ENCODE measurements at regions not wholly inside any gene's neighbourhood (a gene's known extent, or its start where the extent isn't known, plus 50 kb on each side); places are given as distances from the start of the nearest gene placed in this dataset.
"Not testable (repeated sequence)": the region's sequence is repeated elsewhere in the genome, so short reads cannot be mapped to it uniquely, and the experiment has no call there.

DNA sequence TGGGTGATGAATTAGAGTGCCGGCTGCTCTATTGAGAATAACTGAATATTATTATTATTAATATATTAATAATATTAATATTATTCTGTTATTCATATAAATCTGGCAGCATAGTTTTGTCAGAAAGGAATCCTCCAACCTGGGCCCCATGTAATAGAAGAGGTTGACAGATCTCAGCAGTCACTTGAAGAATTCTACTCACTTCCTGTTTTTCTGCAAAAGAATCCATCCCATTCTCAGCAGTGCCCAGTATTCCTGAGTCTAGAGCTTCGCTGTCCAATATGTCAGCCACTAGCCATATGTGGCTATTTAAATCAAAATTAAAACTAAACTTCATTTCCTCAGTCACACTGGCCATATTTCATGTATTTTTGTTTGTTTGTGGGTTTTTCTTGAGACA, 72.4 kb upstream of the USPL1 start:
- no peaks in the 10 kb centered on the region for H3K79me2 ChIP-seq (ENCODE audit: insufficient read depth, low read length)
- H4K20me1 ChIP-seq (ENCODE audit: insufficient read depth, low read length): no peaks in the 10 kb centered on the region
- no peak overlapping the region for H2AFZ ChIP-seq (ENCODE audit: low read length)
- TF ChIP-seq, protein P1, sequence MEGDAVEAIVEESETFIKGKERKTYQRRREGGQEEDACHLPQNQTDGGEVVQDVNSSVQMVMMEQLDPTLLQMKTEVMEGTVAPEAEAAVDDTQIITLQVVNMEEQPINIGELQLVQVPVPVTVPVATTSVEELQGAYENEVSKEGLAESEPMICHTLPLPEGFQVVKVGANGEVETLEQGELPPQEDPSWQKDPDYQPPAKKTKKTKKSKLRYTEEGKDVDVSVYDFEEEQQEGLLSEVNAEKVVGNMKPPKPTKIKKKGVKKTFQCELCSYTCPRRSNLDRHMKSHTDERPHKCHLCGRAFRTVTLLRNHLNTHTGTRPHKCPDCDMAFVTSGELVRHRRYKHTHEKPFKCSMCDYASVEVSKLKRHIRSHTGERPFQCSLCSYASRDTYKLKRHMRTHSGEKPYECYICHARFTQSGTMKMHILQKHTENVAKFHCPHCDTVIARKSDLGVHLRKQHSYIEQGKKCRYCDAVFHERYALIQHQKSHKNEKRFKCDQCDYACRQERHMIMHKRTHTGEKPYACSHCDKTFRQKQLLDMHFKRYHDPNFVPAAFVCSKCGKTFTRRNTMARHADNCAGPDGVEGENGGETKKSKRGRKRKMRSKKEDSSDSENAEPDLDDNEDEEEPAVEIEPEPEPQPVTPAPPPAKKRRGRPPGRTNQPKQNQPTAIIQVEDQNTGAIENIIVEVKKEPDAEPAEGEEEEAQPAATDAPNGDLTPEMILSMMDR (IDR thresholded peaks at IDR 0.05; ENCODE audit: low read length): no peak
- no peak for TF ChIP-seq EZH2 (IDR thresholded peaks at IDR 0.05; ENCODE audit: borderline replicate concordance, low read length)
- H3K4me3 ChIP-seq (ENCODE audit: low read depth, low read length, poor library complexity, severe bottlenecking): no peak overlapping the region
- H3K27ac ChIP-seq (ENCODE audit: low read depth, low read length, poor library complexity, severe bottlenecking): no peak overlapping the region
- no peaks in the 10 kb centered on the region for H3F3A ChIP-seq (ENCODE audit: insufficient read depth, low read length)
- no peaks in the 10 kb centered on the region for H3K27me3 ChIP-seq (ENCODE audit: insufficient read depth, low read length)
- H3K4me1 ChIP-seq (ENCODE audit: insufficient read depth, low read length, severe bottlenecking): peaks cover 8% of the 10 kb centered on the region
- no peak overlapping the region for H3K4me2 ChIP-seq (ENCODE audit: low read length)
- no peaks in the 10 kb centered on the region for H3K9me2 ChIP-seq (ENCODE audit: low read depth, low read length)
- no peaks in the 10 kb centered on the region for H3K36me3 ChIP-seq (ENCODE audit: insufficient read depth, low read length)
- no peaks in the 10 kb centered on the region; the same call in 1 of the 2 replicates for H3K9me3 ChIP-seq (ENCODE audit: low read length)
- no peak overlapping the region for H3K9ac ChIP-seq (ENCODE audit: low read length)

DNA sequence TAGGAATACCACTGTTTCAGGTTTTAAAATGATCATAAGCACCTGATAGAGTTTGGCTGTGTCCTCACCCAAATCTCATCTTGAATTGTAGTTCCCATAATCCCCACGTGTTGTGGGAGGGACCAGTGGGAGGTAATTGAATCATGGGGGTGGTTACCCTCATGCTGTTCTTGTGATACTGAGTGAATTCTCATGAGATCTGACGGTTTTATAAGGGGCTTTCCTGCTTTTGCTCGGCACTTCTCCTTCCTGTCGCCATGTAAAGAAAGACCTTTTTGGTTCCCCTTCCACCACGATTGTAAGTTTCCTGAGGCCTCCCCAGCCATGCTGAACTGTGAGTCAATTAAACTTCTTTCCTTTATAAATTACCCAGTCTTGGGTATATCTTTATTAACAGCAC, 69.7 kb upstream of the USPL1 start:
- H3K4me2 ChIP-seq (ENCODE audit: low read length); H3K9ac ChIP-seq (ENCODE audit: low read length); H3K9me3 ChIP-seq (ENCODE audit: low read length); H3F3A ChIP-seq (ENCODE audit: insufficient read depth, low read length); H3K4me3 ChIP-seq (ENCODE audit: low read depth, low read length, poor library complexity, severe bottlenecking); H3K9me2 ChIP-seq (ENCODE audit: low read depth, low read length); H3K79me2 ChIP-seq (ENCODE audit: insufficient read depth, low read length); H3K36me3 ChIP-seq (ENCODE audit: insufficient read depth, low read length); H3K27me3 ChIP-seq (ENCODE audit: insufficient read depth, low read length); H4K20me1 ChIP-seq (ENCODE audit: insufficient read depth, low read length); H2AFZ ChIP-seq (ENCODE audit: low read length): not testable (repeated sequence)
- Histone ChIP-seq H3K4me1 (ENCODE audit: insufficient read depth, low read length, severe bottlenecking) (peaks cover 21% of the 10 kb centered on the region), H3K27ac (ENCODE audit: low read depth, low read length, poor library complexity, severe bottlenecking) (peak overlapping the region; percentile 15)

DNA sequence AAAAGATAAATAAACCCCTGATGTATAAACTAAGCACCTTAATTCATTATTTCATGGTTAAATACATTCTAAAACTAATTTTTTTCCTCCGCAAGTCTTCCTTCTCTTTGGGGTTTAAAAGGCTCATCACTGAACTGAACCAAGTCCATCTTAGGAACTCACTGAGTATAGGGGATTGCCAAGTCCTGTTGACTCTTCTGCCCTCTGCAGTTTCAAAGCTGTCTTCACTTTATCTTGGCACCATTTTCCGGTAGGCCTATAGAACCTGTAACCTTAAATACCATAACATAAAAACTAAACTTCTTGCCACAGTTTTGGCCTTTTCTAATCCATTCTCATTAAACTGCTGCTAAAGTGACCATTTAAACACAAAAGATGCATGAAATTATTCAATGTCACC, 66.5 kb upstream of the USPL1 start:
- H3F3A ChIP-seq (ENCODE audit: insufficient read depth, low read length): no peaks in the 10 kb centered on the region
- no peaks in the 10 kb centered on the region for H3K27me3 ChIP-seq (ENCODE audit: insufficient read depth, low read length)
- H3K4me2 ChIP-seq (ENCODE audit: low read length): peak overlapping the region; percentile 6; the same call in 1 of the 2 replicates
- no peak overlapping the region for H3K4me3 ChIP-seq (ENCODE audit: low read depth, low read length, poor library complexity, severe bottlenecking)
- H3K4me1 ChIP-seq (ENCODE audit: insufficient read depth, low read length, severe bottlenecking): peaks cover 21% of the 10 kb centered on the region
- H2AFZ ChIP-seq (ENCODE audit: low read length): no peak overlapping the region
- H3K9me2 ChIP-seq (ENCODE audit: low read depth, low read length): no peaks in the 10 kb centered on the region
- no peaks in the 10 kb centered on the region; the same call in 1 of the 2 replicates for H3K9me3 ChIP-seq (ENCODE audit: low read length)
- no peaks in the 10 kb centered on the region for H4K20me1 ChIP-seq (ENCODE audit: insufficient read depth, low read length)
- H3K79me2 ChIP-seq (ENCODE audit: insufficient read depth, low read length): no peaks in the 10 kb centered on the region
- no peak overlapping the region for H3K27ac ChIP-seq (ENCODE audit: low read depth, low read length, poor library complexity, severe bottlenecking)
- no peaks in the 10 kb centered on the region for H3K36me3 ChIP-seq (ENCODE audit: insufficient read depth, low read length)
- H3K9ac ChIP-seq (ENCODE audit: low read length): no peak overlapping the region
- TF ChIP-seq, protein P1 (IDR thresholded peaks at IDR 0.05; ENCODE audit: low read length): peak; percentile 78
- TF ChIP-seq EZH2 (IDR thresholded peaks at IDR 0.05; ENCODE audit: borderline replicate concordance, low read length): no peak

DNA sequence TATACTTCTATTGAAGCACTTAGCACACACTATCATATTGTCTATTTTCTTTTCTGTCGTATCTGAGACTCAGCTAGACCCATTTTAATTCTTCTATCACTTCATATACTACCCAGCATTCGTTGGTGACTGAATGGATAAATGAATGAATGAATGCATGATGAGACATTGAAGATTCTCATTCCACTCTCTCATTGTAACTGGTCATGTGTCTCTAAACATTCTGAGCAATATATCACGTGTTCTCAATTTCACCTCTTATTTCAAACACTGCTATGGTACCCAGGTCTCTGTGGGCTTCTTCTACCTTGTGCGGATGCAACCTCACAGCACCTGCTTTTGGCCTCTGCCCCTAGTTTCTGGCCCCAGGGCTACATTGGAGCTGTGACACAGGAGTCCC, 65.2 kb upstream of the USPL1 start:
- no peaks in the 10 kb centered on the region for H3F3A ChIP-seq (ENCODE audit: insufficient read depth, low read length)

More for the DNA sequence above, 65.2 kb upstream of the USPL1 start:
- Histone ChIP-seq H3K27ac (ENCODE audit: low read depth, low read length, poor library complexity, severe bottlenecking) (no peak overlapping the region), H3K9ac (ENCODE audit: low read length) (no peak overlapping the region), H3K27me3 (ENCODE audit: insufficient read depth, low read length) (no peaks in the 10 kb centered on the region), H3K9me2 (ENCODE audit: low read depth, low read length) (no peaks in the 10 kb centered on the region), H3K36me3 (ENCODE audit: insufficient read depth, low read length) (no peaks in the 10 kb centered on the region), H3K4me3 (ENCODE audit: low read depth, low read length, poor library complexity, severe bottlenecking) (no peak overlapping the region), H4K20me1 (ENCODE audit: insufficient read depth, low read length) (no peaks in the 10 kb centered on the region), H3K4me1 (ENCODE audit: insufficient read depth, low read length, severe bottlenecking) (peaks cover 21% of the 10 kb centered on the region), H3K9me3 (ENCODE audit: low read length) (no peaks in the 10 kb centered on the region; the same call in 1 of the 2 replicates), H3K4me2 (ENCODE audit: low read length) (no peak overlapping the region), H3K79me2 (ENCODE audit: insufficient read depth, low read length) (no peaks in the 10 kb centered on the region), H2AFZ (ENCODE audit: low read length) (no peak overlapping the region)
- TF ChIP-seq, protein P1 (IDR thresholded peaks at IDR 0.05; ENCODE audit: low read length): no peak
- TF ChIP-seq EZH2 (IDR thresholded peaks at IDR 0.05; ENCODE audit: borderline replicate concordance, low read length): no peak

Measured in OCI-LY1 (cell line).